NCI-H1105 (cell line): ENCODE measurements at regions not wholly inside any gene's neighbourhood (a gene's known extent, or its start where the extent isn't known, plus 50 kb on each side); places are given as distances from the start of the nearest gene placed in this dataset.

Experiments used
- DNase-seq: peaks from one replicate; lab custom pipeline; 2025; lab: John Stamatoyannopoulos, UW

DNA sequence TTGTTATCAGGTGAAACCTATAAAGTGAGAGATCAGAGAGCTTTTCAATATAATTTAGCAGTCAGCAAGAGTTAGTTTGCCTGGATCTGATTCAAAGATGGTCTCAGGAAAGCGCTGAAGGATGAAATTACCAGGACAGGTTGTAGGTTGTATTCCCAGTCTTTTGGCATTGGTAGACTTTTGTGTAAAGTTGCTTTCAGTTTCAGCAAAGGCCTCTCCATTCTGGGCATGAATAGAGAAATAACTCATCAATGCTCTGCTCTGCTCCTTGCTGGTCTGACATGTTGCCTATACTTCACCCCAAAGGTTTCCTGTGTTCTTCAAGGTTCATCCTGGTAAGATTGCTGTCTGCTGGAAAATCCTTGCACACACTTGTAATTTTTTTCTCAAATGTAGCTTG, 714.8 kb downstream of the EPM2A start:
- DNase-seq: no peak

DNA sequence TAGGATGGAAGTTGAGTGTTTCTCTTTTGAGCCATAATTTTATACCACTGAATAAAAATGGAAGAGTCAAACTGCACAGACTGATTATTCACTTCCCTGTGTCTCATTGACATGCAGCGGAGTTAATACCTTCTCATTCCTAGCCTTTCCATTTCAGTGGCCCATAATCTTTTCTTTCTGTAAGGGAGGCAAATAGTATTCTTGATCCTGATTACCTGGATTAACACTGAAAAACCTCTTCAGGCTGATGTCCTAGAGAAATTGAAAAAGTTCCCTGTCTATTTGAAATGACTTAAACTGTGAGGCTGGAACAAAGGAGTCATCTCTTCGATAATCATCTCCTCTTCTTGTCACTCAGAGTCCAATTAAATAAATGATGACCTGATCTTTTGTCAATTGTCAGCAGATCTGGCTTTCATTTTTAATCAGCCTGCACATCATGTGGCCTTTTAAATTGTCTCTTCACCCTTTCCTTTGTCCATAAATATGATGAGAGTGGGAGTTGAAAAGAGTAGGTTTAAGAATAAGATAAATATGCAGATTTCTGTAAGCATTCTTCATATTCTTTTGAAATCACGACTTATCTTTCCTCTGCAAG, 713.0 kb downstream of the EPM2A start:
- DNase-seq: no peak

DNA sequence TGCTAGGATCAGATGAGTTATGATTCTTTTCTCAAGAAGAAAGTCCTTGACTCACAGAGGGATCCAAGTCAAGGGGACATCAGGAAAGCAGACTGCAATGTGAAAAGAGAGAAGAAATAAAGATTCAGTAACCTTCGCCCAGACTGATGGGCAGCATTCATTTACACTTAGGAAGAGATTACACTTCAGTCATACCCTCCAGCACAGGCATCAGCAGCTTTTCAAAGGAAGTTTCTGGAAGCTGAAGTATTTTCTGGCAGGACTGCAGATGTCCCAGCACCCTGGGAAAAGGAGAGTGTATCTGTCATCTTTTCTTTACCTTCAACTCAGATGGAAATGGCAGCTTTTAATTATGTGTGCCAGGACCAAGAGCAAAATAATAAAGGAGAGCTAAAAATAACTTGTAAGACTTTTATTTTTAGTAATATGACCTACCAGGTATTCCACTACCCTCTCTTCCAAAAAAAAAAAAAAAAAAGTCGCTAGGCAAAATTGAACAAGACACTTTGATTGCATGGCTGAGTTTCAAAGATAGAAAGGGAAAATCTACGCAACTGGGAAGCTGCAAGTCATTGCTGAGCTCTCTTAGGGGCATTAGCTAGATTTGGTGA, 712.1 kb downstream of the EPM2A start:
- no peak for DNase-seq

DNA sequence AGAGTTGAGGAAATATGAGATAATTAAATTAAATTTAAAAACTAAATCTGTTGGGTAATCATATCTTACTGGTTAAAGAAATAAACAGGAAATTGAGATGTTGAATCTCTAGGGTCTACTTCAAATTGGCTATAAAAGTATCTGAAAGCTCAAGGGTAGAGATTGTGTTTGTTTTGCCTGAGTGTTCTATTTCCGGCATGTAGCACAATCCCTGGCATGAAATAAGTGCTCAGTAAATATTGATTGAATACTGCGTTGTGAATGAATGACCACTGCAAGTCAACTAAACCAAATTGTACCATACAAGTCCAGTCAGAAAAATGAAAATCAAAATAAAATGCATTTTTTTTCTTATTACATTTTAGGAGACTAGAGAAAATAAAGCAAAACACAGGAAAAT, 709.8 kb downstream of the EPM2A start:
- no peak for DNase-seq

DNA sequence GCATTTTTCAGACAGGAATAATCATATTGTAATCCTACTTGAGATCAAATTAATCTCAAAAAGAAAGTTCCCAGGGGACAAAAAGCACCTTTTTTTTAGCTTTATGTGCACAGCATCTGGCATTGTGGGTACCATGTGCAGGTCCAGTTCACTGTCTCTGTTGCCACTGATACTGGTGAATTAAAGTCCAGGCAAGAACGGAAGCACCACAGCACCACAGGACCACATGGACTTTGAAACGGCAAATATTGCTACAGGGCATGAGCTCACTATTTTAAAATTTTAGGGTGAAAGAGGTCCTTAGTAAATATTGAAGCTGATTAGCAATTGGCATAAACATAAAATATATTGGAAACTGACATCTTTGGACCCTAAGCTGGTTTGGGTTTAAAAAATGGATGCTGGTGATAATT, 709.0 kb downstream of the EPM2A start:
- DNase-seq: no peak

DNA sequence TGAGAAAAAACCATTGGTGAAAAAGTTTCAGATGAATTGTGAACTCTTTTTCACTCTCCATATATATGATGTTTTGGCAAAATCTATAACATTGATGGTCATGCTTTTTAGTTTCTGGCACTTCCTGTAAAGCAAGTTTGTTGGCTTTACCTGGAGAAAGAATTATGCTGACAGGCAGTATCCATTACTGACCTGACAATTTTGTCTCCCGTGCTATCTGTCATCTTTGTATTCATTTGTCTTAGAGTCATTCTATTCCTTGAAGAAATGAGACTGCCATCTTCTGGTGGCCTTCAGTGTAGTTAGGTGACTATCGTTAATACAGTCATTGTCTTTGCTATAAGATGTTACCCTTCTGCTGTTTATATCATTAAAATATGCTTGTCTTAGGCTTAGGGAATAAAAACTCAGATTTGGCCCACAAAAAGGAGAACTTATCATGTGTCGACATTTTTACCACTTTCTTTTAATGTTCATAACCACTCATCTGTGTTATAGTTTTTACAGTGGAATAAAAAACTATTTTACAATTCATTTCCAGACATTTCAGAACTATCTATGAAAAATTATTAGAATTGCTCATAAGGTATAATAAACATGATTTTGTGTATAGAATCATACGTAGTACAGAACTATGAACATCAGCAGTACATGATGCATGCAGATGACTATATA, 707.0 kb downstream of the EPM2A start:
- no peak for DNase-seq

DNA sequence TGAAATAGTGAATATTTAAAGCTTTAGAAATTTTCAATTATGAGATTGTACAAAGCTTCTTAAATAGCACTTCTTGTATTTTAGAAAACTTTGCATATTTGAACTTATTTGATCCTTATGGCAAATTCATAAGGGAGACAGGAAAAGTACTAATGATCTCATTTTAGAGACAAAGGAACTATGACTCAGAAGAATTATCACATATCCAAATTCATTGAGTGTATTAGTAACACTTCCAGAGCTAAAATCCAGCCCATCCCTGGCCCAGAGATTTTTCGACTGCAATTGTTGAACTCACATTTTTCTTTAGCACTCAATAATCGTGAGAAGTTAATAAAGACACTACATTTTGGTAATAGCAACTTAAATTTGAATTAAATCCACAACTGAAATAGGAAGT, 704.3 kb downstream of the EPM2A start:
- no peak for DNase-seq

DNA sequence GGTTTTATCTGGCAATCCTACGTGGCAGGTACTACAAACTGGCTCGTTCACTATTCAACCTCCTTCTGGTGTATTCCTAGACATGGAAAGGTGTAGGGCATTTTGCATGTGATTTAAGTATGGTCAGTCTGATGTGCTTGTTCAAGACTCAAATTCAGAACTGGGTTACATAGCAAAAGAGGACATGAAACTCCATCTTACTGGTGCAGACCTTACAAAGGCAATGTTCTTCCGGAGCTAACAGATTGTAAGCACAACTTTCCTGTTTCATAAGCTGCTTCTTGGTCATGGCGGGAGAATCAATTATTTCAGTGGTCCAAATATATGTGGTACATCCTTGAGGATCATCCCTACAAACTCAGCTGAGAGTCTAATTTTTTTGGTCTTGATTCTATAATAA, 703.4 kb downstream of the EPM2A start:
- DNase-seq: no peak

DNA sequence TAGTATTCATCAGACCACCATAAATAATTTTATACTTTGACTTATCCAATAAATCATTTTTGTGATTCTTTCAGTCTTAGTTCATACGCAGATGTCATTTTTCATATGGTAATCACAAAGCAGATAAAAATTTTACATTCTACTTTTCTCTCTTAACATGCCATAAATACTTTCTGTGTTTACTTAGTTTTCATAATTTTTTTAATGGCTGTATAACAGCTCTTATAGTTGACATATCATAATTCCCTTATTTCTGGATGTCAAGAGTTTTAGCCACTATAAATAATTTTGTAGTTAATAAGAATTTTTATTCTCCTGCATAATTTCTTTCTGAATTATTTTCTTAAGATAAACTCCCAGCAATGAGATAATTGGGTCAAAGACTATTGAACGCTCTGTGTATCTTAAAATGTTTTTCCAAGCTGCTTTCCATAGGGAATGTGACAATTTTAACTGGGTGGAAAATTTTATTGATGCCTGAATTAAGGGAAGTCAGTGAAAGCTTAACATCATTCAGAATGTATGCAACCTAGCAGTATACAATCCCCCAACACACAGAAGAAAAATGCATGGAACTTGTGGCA, 702.7 kb downstream of the EPM2A start:
- no peak for DNase-seq

DNA sequence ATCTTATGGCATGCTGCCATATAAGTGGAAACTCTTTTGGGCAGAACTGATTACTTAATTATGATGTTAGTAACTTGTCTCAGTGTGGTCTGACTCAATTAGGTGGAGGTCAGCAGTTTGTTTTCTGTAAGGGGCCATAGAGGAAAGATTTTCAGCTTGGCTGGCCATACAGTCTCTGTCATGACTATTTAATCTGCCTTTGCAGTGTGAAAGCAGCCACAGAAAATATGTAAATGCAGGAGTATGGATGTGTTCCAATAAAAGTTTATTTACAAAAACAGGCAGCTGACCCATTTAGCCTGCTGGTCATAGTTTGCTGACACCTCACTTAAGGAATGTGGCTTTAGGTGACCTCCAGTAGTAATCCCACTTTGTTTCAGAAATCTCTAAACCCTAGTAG, 700.7 kb downstream of the EPM2A start:
- DNase-seq: no peak

DNA sequence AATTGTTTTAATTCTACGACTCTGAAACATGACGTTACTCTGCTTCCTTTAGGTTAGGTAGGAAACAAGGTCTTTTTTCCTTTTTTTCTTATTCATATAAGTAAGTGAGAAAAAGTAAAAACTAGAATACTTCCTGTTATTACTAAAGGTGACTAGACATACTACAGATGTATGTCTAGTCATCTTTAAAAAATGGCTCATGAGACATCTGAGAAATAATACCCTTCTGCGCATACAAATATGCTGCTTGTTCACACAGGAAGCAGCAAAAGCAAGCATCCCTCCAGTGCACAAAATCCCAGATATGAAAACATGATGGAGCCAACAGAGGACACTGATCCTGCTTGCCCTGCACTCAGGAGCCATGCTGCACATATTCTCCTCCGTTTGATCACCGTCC, 699.1 kb downstream of the EPM2A start:
- DNase-seq: no peak

DNA sequence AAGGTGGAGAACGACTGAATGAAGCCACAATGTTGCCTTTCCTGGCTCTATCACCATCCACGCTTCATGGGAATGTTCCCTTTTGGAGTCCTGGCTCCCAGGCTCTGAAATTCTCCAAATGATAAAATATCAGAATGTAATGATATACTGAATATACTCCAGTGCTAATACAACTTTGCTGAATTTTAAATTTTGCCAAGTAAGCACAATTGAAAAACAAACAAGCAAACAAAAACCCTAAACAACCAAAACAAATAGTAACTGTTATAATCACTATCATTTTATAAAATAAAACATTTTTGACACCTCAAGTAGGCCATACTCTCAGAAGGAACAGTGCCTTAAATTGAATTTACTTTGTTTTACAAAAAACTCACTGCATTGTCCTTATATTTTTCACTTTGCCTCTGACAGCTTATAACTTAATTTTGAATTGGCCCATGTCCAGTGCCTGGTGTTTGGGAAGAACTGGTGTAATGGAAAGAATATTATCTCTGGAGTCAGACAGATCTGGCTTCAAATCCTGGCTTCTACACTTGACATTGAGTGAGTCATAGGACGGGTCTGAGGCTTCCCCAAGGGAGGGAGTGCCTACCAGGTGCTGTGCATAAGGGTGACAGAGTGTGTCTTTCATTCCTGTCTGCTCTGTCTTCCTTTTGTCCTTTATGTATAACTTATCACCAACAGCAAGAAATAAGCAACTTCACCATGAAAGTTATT, 698.3 kb downstream of the EPM2A start:
- no peak for DNase-seq

DNA sequence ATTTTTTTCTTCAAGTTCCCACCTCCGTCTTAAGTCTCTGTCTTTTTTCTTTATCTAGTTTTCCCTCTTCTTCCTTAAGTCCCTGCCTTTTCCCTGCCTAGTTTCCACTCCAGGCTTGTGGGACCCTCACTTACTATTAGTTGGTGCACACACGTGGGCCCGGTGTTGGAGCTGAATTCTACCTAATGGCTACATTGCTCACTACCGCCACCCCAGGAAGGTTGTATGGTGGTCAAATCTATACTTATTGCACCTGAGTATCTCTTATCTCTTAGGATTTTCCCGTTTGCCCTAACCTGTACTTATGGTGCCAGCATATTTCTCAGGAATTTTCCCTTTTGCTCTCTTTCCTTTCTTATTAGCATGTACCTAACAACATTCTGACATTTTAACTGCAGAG, 692.8 kb downstream of the EPM2A start:
- no peak for DNase-seq

DNA sequence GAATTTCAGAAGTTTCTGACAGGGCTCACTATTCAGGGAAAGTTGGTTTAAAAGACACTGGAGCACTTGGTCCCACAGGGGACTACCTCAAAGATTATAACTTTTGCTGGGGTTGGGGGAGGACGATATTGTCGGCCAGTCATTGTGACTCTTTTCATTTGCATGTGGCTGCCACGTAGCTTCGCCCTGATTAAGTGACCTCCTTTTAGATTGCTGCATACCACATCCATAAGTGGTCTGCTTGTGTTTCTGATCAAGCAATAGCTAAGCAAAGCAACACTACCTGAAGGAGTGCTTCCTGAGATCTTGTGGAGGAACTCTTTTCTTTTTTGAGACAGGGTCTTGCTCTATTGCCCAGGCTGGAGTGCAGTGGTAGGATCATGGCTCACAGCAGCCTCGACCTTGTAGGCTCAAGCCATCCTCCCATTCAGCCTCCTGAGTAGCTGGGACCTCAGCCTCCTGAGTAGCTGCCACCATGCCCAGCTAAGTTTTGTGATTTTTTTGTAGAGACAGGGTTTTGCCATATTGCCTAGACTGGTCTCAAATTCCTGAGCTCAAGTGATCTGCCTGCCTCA, 691.3 kb downstream of the EPM2A start:
- DNase-seq: no peak

DNA sequence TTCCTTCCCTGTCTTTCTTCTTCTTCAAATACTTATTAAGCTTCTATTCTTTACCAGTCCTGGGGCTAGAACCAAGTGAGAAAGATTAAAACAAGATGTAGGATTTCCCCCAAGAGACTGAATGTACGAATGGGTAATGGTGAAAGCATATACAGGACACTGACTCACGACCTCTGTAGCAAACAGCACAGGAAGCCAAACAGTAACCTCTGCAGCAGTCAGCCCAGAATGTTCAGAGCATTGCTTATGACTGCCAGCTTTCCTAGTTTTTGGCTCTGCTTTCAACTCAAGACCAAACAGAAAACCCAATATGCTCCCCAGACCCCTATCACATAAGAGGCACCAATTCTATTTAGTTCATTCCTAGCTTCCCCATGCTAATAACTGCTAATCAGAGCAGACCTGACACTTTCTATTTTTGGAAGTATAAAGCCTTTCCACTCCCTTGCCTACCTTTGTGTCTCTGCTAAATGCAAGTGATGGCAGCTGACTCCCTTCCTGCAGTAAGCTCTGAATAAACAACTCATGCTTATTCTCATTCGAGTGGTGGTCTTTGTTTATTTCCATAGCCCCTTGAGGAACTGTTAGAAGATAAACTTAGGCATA, 690.6 kb downstream of the EPM2A start:
- no peak for DNase-seq

DNA sequence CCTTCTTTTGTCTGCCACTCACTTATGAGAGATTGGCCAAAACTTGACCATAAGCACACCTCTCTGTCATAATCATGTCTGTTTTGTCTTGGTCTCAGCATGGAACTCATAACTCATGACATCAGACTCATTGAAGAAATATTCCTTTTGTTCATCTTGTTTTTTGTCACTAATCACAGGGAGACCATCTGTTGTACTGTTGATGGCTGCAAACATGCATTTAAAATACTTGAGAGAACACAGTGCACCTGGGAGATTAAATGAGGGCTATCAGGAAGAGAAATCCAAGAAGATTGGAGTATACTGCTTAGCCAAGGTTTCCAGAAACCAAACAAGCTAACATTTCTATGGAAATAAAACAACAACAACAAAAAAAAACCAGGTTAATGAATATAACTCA, 689.7 kb downstream of the EPM2A start:
- no peak for DNase-seq

DNA sequence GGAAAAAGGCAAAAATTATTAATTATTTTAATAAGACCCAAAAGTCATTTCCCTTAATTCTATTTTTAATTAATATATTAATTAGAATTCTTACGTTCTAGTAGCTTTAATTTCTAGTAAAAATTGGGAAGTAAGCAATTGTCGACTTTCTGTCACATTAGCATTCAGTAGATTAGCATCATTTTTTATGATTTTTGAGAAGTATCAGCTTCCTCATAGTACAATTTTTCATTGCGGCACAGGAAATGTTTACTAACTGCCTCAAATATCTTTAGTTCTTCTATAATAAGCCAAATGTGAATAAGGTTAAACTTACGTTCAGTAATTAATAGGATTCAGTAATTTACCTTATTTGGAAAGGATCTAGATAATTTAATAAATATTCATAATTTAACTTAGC, 687.4 kb downstream of the EPM2A start:
- no peak for DNase-seq

DNA sequence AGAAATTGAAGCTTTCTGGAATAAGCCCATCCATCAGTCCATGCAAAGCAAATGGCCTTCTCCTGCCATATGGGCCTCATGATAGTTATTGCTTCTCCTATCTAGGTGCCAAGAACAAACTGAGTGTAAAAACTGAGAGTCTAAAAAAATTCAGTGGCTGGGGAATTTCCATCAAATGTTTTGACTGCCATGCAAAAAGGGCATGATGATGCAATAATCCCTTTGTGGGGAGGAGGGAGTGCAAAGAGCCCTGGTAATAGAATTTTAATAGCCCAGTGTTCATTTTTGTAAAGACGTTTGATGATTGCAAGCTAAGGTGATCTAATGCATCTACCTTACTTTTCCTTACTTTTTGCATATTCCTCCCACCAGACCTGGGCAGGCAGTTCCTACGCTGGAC, 683.7 kb downstream of the EPM2A start:
- no peak for DNase-seq

DNA sequence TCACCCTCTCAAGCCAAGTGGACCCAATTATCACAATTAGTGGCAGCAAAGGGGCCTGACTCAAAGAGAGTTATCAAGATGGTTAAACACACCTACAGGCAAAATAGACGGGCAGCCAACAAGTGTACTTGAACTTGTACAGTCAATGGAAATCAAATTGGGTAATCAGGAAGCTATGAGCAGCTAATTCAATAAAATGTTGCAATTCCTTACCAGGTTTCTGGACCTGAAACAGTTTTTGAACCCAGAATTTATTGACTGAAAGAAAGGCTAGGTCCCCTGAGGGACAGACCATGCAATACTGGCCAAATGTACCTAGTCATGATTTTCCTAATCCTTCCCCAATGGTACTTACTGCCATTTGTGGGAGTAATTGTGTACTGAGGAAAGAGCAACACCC, 679.8 kb downstream of the EPM2A start:
- DNase-seq: no peak

DNA sequence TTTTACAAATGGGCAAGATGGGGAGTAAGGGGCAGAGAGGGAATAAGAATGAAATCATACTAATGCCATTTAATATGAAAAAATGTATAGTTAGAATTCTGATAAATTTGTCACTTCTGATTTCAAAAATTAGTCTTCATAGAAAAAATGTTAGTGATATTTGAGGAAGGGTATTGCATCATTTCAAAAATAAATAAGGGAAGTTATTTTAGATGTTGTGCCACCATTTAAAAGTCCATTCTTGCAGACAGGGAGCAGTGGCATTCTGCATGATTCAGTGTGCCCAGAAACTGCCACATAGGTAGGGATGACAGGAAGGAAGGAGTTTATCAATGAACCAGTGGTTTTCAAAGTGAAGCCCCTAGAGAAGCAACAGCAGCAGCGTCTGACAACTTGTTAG, 674.6 kb downstream of the EPM2A start:
- DNase-seq: no peak

DNA sequence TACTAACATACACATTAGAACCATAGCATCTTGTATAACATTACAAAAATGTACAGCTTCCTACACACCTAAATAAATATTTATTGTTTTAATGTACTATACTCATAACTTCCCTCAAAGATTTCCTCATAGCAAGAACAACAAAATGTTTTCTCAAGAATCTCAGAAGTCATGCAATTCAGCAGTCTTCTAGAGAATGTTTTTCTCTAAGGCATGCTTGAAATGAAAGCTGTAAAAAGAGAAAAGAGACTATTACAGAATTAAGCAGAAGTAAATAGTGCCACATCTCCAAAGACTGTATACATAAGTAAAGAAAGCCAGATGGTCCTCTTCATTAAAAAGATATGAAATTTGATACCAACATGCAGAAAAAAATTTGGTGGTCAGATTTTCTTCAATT, 672.2 kb downstream of the EPM2A start:
- DNase-seq: no peak

DNA sequence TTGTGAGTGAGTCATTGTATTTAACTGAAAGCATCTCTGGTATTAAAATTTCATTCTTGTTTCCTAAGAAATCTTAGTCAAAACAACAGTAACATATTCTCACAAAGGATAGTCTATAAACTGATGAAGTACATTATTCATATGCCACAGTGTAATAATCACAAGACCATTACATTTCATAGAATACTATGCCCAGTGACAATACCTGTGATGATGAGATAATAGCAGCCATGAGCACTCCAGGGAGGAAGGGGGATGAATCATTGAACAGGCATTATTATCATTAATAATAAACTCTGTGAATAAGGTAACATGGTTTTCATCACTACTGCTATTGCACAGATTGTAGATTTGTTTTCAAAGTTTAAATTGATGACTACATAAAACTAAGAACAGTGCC, 667.9 kb downstream of the EPM2A start:
- DNase-seq: no peak
